C4-2B (cell line): ENCODE measurements at regions not wholly inside any gene's neighbourhood (a gene's known extent, or its start where the extent isn't known, plus 50 kb on each side); places are given as distances from the start of the nearest gene placed in this dataset.

Experiments
- CTCF ChIP-seq: fragments of 450-650 bp; conservative IDR thresholded peaks from 2 replicates; pipeline ENCODE4 v1.5.1; 2017; ENCODE audit warnings: mild to moderate bottlenecking
- ZFX ChIP-seq: fragments of 450-650 bp; IDR thresholded peaks from 2 replicates; pipeline ENCODE4 v1.6.1; 2017

DNA sequence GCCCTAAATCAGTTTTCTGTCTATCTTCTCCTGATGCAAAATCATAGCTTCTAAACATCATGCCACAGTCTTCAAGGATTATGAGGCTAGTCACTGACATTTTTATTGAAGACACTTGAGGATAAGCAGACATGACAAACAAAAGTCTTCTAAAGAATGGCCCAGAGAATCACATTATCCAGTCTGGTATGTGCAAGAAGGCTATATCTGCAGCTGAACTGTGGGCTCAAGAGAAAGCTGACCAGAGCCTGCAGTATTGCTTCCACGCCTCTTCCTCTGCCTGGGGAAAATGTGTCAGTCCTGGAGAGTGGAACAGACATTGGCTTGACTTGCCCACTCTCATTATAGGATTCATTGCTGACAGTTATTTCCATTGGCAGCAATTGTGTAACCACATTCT is 553.5 kb downstream of the SPOCK3 start:
- TF ChIP-seq CTCF (no peak), ZFX (no peak)
